ENCODE measurements at regions not wholly inside any gene's neighbourhood (a gene's known extent, or its start where the extent isn't known, plus 50 kb on each side); places are given as distances from the start of the nearest gene placed in this dataset.

DNA sequence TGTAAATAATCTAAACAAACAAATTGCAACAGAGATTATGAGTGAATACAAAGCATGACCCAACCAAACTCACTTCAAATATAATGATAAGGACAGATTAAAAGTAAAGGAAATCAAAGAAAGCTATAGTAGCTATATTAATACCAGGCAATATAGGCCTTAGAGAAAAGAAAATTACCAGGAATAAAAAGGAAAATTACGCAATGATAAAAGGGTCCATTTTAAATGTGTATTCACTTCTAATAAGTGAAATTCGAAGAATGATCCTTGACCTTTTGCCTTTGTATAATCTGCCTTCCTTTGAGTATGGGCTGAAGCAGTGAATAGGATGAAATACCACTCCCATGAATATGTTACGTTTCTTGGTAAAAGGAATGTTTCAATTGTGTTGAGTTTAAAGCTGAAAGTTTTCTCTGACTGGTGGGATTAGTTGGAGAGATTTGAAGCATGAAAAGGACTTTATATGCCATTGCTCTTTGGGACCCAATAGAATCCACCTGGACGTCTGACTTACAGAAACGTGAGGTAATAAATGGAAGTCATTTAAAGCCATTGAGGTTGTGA lies 91.9 kb upstream of the HMGCLL1 start:
- WGBS (ENCODE audit: low lambda C conversion rate): 1% methylated on average over 5 of the region's 5 CpGs
- BruUV-seq (replicated peaks): no TSS peak
- H3K9ac ChIP-seq (ENCODE audit: insufficient read depth, low read depth, low read length): no peak overlapping the region
- no peak for FAIRE-seq
- H3K4me2 ChIP-seq (ENCODE audit: low read depth, low read length): no peak overlapping the region
- ChIA-PET CTCF (ENCODE audit: low intra/inter-chr PET ratio, low total read pairs) (no interaction called here), POLR2A (no interaction called here)
- in situ Hi-C loops (cut with HindIII; ENCODE audit: extremely low pct_ligation_motif_present, low pct_unique_long_range_greater_than_20kb): no loop called here
- H3K4me1 ChIP-seq (ENCODE audit: insufficient read depth, low read length): no peaks in the 10 kb centered on the region
- H3K79me2 ChIP-seq (ENCODE audit: insufficient read depth, low read length): no peaks in the 10 kb centered on the region
- no peaks in the 10 kb centered on the region for H3K36me3 ChIP-seq (replicated peaks in 1 of 2; ENCODE audit: control insufficient read depth in 1 of 2, insufficient read depth in 2 of 2, low read length in 2 of 2)
- H3K27me3 ChIP-seq (ENCODE audit: control insufficient read depth in 1 of 2, insufficient read depth in 2 of 2, low read length in 2 of 2): no peaks in the 10 kb centered on the region
- intact Hi-C loops (cut with micrococcal nuclease; ENCODE audit: unreplicated experiment): no loop called here
- H3K27ac ChIP-seq (ENCODE audit: extremely low read length, insufficient read depth, low read length): no peak overlapping the region
- no peak for DNase-seq (ENCODE audit: low spot score)
- H3K9me3 ChIP-seq (ENCODE audit: low read length): no peaks in the 10 kb centered on the region
- ATAC-seq: no peak
- no peak overlapping the region for H3K4me3 ChIP-seq (replicated peaks in 1 of 3; ENCODE audit: insufficient read depth in 1 of 3, low read depth in 2 of 3, low read length in 3 of 3)
- H2AFZ ChIP-seq (ENCODE audit: low read length): no peak overlapping the region
- TF ChIP-seq, protein P1, sequence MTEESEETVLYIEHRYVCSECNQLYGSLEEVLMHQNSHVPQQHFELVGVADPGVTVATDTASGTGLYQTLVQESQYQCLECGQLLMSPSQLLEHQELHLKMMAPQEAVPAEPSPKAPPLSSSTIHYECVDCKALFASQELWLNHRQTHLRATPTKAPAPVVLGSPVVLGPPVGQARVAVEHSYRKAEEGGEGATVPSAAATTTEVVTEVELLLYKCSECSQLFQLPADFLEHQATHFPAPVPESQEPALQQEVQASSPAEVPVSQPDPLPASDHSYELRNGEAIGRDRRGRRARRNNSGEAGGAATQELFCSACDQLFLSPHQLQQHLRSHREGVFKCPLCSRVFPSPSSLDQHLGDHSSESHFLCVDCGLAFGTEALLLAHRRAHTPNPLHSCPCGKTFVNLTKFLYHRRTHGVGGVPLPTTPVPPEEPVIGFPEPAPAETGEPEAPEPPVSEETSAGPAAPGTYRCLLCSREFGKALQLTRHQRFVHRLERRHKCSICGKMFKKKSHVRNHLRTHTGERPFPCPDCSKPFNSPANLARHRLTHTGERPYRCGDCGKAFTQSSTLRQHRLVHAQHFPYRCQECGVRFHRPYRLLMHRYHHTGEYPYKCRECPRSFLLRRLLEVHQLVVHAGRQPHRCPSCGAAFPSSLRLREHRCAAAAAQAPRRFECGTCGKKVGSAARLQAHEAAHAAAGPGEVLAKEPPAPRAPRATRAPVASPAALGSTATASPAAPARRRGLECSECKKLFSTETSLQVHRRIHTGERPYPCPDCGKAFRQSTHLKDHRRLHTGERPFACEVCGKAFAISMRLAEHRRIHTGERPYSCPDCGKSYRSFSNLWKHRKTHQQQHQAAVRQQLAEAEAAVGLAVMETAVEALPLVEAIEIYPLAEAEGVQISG (CRISPR knock-in tag; IDR thresholded peaks at IDR 0.05): no peak
- TF ChIP-seq EP300 (IDR thresholded peaks at IDR 0.05; ENCODE audit: low read depth in 2 of 2, low read length in 2 of 2) (no peak), EP300 (CRISPR knock-in tag; IDR thresholded peaks at IDR 0.05; ENCODE audit: borderline replicate concordance) (no peak), NFYC (CRISPR knock-in tag; IDR thresholded peaks at IDR 0.05) (no peak), NCOR1 (IDR thresholded peaks at IDR 0.05; ENCODE audit: borderline replicate concordance, low read length) (no peak), CEBPB (IDR thresholded peaks at IDR 0.05; ENCODE audit: borderline replicate concordance, low read depth, low read length) (peak; percentile 13; the same call in 1 of the 2 replicates), ZNF792 (CRISPR knock-in tag; IDR thresholded peaks at IDR 0.05) (no peak)
- no peaks in the 10 kb centered on the region; the same call in 1 of the 2 replicates for H4K20me1 ChIP-seq (ENCODE audit: insufficient read depth, low read length)
